ENCODE measurements at regions not wholly inside any gene's neighbourhood (a gene's known extent, or its start where the extent isn't known, plus 50 kb on each side); places are given as distances from the start of the nearest gene placed in this dataset.

DNA sequence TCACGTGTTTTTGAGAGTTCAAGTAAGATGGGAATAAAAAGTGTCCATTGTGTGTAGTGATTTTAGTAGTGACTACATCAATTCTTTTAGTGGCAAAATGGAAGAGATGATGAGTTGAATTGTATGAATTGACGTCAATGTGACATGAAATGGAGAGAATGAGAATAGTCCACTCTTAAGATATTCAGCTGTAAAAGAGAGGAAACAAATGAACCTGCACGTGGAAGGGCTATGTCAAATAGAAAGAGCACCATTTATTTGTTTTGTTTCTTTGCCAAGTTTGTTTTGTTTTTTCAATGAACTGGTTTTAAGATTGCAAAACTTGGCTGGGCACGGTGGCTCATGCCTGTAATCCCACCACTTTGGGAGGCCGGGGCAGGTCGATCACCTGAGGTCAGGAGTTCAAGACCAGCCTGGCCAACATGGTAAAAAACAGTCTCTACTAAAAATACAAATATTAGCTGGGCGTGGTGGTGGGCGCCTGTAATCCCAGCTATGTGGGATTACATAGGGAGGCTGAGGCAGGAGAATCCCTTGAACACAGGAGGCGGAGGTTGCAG lies 453.8 kb downstream of the TAF11L14 start:
- ChIA-PET CTCF (no interaction called here), POLR2A (no interaction called here)
- TF ChIP-seq, protein P1, sequence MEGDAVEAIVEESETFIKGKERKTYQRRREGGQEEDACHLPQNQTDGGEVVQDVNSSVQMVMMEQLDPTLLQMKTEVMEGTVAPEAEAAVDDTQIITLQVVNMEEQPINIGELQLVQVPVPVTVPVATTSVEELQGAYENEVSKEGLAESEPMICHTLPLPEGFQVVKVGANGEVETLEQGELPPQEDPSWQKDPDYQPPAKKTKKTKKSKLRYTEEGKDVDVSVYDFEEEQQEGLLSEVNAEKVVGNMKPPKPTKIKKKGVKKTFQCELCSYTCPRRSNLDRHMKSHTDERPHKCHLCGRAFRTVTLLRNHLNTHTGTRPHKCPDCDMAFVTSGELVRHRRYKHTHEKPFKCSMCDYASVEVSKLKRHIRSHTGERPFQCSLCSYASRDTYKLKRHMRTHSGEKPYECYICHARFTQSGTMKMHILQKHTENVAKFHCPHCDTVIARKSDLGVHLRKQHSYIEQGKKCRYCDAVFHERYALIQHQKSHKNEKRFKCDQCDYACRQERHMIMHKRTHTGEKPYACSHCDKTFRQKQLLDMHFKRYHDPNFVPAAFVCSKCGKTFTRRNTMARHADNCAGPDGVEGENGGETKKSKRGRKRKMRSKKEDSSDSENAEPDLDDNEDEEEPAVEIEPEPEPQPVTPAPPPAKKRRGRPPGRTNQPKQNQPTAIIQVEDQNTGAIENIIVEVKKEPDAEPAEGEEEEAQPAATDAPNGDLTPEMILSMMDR (IDR thresholded peaks at IDR 0.05; ENCODE audit: control extremely low read depth, extremely low read depth, low read depth, missing control alignments) = no peak
- DNase-seq (ENCODE audit: extremely low spot score) = no peak

DNA sequence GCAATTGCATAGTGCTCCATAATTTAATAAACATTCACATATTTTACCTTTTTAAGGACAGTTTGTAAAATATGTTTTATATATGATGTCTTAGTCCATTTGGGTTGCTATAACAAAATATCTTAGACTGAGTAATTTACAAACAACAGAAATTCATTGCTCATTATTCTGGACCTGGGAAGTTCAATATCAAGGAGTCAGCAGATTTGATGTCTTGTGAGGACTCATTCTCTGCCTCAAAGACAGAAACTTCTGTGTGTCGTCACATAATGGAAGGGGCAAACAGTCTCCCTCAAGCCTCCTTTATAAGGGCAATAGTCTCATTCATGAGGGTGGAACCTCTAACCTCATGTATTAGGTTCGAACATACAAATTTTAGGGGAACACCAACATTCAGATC lies 455.9 kb downstream of the TAF11L14 start:
- ChIA-PET CTCF (no interaction called here), POLR2A (no interaction called here)
- no peak for DNase-seq (ENCODE audit: extremely low spot score)
- TF ChIP-seq, protein P1 (IDR thresholded peaks at IDR 0.05; ENCODE audit: control extremely low read depth, extremely low read depth, low read depth, missing control alignments) = no peak

DNA sequence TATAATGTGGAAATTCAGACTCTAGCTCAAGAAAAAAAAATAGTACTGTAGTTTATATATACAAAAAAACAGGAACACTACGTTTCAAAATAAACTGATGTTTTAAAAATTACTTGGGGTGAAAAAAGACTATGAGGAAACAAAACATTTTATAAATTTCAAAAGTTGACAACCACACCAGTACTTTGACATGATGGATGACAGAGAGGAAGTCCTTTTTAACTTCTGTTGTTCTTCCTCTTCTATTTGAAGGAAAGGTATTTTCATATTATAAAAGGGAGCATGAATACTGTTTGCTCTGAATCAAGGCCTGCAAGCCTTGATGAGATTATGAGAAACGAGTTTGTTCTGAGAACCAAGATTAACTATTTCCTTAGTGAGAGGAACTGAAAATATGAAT lies 456.9 kb downstream of the TAF11L14 start:
- ChIA-PET CTCF (no interaction called here), POLR2A (no interaction called here)
- TF ChIP-seq, protein P1 (IDR thresholded peaks at IDR 0.05; ENCODE audit: control extremely low read depth, extremely low read depth, low read depth, missing control alignments) = no peak
- no peak for DNase-seq (ENCODE audit: extremely low spot score)

DNA sequence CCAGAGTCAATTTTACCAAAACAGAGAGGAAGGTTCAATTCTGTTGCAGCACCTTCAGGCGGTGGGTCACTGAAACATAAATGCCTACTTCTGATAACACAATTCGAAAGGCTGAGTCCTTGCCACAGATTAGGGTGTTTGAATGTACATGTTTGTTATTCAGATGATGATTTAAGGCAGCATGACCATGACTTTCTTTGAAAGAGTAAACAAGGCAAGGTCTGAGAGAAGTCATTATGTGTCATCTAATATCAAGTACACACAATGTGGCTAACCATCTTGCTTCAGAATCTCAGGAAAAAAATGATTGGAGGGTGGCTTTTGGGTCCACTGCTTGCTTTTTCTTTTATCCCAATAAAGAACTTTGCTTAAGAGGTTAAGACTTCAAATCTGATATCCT lies 457.5 kb downstream of the TAF11L14 start:
- DNase-seq (ENCODE audit: extremely low spot score) = no peak
- POLR2A ChIA-PET = no interaction called here
- TF ChIP-seq, protein P1 (IDR thresholded peaks at IDR 0.05; ENCODE audit: control extremely low read depth, extremely low read depth, low read depth, missing control alignments) = no peak
- CTCF ChIA-PET = no interaction called here

DNA sequence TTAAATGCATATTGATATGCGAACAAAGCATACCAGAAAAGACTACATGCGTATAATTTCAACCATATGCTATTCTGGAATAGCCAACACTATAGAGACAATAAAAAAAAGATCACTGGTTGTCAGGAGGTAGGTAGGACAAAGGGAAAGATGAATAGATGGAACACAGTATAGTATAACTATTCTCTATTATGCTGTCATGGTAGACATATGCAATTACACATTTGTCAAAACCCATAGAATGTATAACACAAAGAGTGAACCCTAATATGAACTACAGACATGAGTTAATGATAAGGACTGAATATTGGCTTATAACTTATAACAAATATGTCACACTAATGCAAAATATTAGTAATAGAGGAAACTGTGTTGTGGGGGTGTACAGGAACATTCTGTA lies 460.8 kb downstream of the TAF11L14 start:
- ChIA-PET CTCF (interaction anchor here (1.3 kb wide), 1 partner anchor 9 kb away, joined by 4 read pairs; no protein-coding TSS in a partner anchor), POLR2A (no interaction called here)
- TF ChIP-seq, protein P1 (IDR thresholded peaks at IDR 0.05; ENCODE audit: control extremely low read depth, extremely low read depth, low read depth, missing control alignments) = no peak
- no peak for DNase-seq (ENCODE audit: extremely low spot score)

DNA sequence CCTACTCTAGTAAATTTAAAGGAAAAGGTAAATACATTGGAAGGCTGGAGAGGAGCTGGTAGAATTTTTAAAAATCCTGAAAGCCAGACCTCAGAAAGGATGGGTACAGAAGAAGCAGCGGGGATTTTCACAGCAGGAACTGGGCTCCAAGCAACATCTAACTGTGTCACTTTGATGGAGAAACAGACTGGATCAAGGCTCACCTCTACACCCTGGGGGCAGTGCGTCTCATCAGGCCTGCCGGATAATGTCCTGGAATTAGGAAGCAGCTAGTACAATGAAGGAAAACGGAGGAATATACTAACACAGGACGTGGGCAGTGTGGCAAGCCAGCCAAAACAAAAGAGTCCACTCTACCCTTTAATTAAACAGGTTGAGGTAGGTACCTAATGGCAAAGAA lies 463.6 kb downstream of the TAF11L14 start:
- CTCF ChIA-PET = no interaction called here
- POLR2A ChIA-PET = no interaction called here
- TF ChIP-seq, protein P1 (IDR thresholded peaks at IDR 0.05; ENCODE audit: control extremely low read depth, extremely low read depth, low read depth, missing control alignments) = no peak

DNA sequence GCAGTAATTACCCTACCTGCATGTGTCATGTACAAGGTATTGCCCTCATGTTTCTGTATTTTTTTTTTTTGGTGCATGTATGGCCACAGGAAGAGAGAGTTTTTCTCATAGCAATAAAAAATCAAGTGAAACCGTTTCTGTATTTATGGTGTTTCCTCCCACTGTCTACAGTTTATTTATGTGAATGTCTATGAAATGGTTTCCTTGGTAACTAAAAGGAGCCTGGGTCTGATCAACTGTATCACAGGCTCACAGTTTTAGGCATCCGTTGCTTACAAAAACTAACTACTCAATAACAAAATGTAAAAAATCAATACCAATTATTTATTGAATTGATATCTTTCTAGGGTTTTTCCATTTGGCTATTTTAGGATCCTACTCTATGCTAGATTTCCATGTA lies 464.4 kb downstream of the TAF11L14 start:
- CTCF ChIA-PET = no interaction called here
- no peak for DNase-seq (ENCODE audit: extremely low spot score)
- POLR2A ChIA-PET = no interaction called here
- TF ChIP-seq, protein P1 (IDR thresholded peaks at IDR 0.05; ENCODE audit: control extremely low read depth, extremely low read depth, low read depth, missing control alignments) = no peak

More for the DNA sequence above, 463.6 kb downstream of the TAF11L14 start:
- no peak for DNase-seq (ENCODE audit: extremely low spot score)
